Testis (tissue), 2 donors: ENCODE measurements at regions not wholly inside any gene's neighbourhood (a gene's known extent, or its start where the extent isn't known, plus 50 kb on each side); places are given as distances from the start of the nearest gene placed in this dataset.

Source experiments
- DNase-seq: peaks from one replicate; pipeline ENCODE4 v3.0.0-alpha.2; 2019
- H3K27ac ChIP-seq, 2 donors: fragments of 200-600 bp; sonication (generic); one replicate each; pipeline ENCODE4 v1.5.1; 2019
- H3K27me3 ChIP-seq: fragments of 200-600 bp; sonication (generic); one replicate; pipeline ENCODE4 v1.5.1; 2019
- H3K36me3 ChIP-seq: fragments of 200-600 bp; sonication (generic); one replicate; pipeline ENCODE4 v1.5.1; 2017; ENCODE audit warnings: low read depth; ENCODE audit errors: missing control alignments
- H3K4me1 ChIP-seq: fragments of 200-600 bp; sonication (generic); one replicate; pipeline ENCODE4 v1.5.1; 2019
- H3K4me3 ChIP-seq, 2 donors: fragments of 200-600 bp; sonication (generic); one replicate each; pipeline ENCODE4 v1.5.1; 2017 to 2019
- H3K9me3 ChIP-seq: fragments of 200-600 bp; sonication (generic); one replicate; pipeline ENCODE4 v1.5.1; 2017
- CTCF ChIP-seq, 3 experiments: fragments of 450-650 bp in 2 of 3; fragments of 200-600 bp in 1 of 3; sonication (generic) in 1 of 3; IDR thresholded peaks; one replicate each; pipeline ENCODE4 v1.5.1; 2016 to 2019; ENCODE audit warnings: antibody characterized with exemption in 3 of 3, mild to moderate bottlenecking in 2 of 3, moderate library complexity in 1 of 3
- POLR2A ChIP-seq: fragments of 450-650 bp; IDR thresholded peaks from one replicate; pipeline ENCODE4 v1.6.1; 2017; ENCODE audit warnings: antibody characterized with exemption, mild to moderate bottlenecking, moderate library complexity
- WGBS, 2 donors: methylation state at CpG; one replicate each; pipeline ENCODE4 v1.1.5; 2018; 5-methylcytosine and 5-hydroxymethylcytosine counted together
- intact Hi-C: fragments of 100-400 bp; cut with DNase I; formaldehyde crosslinking; loops from one replicate; pipeline ENCODE4 v1.15.1; 2023; ENCODE audit warnings: low total_unique reads

GRCh38 chr4:162878096-162878495 lies 288.6 kb downstream of the NAF1 start:
- DNase-seq: no peak
- Histone ChIP-seq H3K4me1 (no peaks in the 10 kb centered on the region), H3K27me3 (no peaks in the 10 kb centered on the region), H3K27ac (no peak overlapping the region), H3K9me3 (no peaks in the 10 kb centered on the region), H3K4me3 (no peak overlapping the region), H3K36me3 (no peaks in the 10 kb centered on the region)
- intact Hi-C loops: no loop called here
- 70 to 90% methylated on average over 1 of the region's 1 CpG for WGBS, 2 donors
- TF ChIP-seq CTCF (IDR thresholded peaks at IDR 0.05) (no peak), POLR2A (no peak)

GRCh38 chr4:162874748-162875147 lies 291.9 kb downstream of the NAF1 start:
- Histone ChIP-seq H3K27me3 (no peaks in the 10 kb centered on the region), H3K4me1 (no peaks in the 10 kb centered on the region), H3K4me3 (no peak overlapping the region), H3K27ac (no peak overlapping the region), H3K9me3 (no peaks in the 10 kb centered on the region), H3K36me3 (no peaks in the 10 kb centered on the region)
- no peak for TF ChIP-seq POLR2A
- no peak for TF ChIP-seq CTCF (IDR thresholded peaks at IDR 0.05)
- no peak for DNase-seq
- intact Hi-C loops: no loop called here
- 77 to 84% methylated on average over 2 of the region's 2 CpGs for WGBS, 2 donors

DNA sequence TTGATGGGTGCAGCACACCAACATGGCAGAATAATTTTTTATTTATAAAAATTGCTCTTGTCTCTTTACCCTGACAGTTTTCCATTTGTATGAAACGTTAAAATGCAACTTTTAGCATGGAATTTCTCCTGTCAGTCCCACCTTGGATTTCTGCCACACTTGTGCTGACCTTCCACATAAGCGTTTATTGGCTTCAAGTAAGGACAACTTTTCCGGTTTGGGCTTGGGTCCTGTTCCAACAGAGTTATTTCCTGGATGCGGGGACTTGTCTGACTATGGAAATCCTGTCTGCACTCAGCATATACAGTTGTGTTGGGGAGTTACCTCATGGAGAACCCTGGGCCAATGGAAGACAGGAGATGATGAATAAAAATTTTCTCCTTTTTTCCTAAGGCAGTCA lies 294.7 kb downstream of the NAF1 start:
- 63 to 81% methylated on average over 4 of the region's 4 CpGs for WGBS, 2 donors
- intact Hi-C loops: no loop called here
- Histone ChIP-seq H3K4me3 (no peak overlapping the region), H3K9me3 (no peaks in the 10 kb centered on the region), H3K36me3 (no peaks in the 10 kb centered on the region), H3K4me1 (no peaks in the 10 kb centered on the region), H3K27ac (no peak overlapping the region), H3K27me3 (no peaks in the 10 kb centered on the region)
- no peak for DNase-seq
- no peak for TF ChIP-seq POLR2A
- no peak for TF ChIP-seq CTCF (IDR thresholded peaks at IDR 0.05)

GRCh38 chr4:162869157-162869556 lies 297.5 kb downstream of the NAF1 start:
- H3K27ac ChIP-seq: no peak overlapping the region
- intact Hi-C loops: no loop called here
- no peak overlapping the region for H3K4me3 ChIP-seq
- H3K9me3 ChIP-seq: no peaks in the 10 kb centered on the region
- no peaks in the 10 kb centered on the region for H3K36me3 ChIP-seq
- H3K4me1 ChIP-seq: no peaks in the 10 kb centered on the region
- no peaks in the 10 kb centered on the region for H3K27me3 ChIP-seq
- TF ChIP-seq POLR2A (no peak), CTCF (IDR thresholded peaks at IDR 0.05) (no peak)
- DNase-seq: no peak

DNA sequence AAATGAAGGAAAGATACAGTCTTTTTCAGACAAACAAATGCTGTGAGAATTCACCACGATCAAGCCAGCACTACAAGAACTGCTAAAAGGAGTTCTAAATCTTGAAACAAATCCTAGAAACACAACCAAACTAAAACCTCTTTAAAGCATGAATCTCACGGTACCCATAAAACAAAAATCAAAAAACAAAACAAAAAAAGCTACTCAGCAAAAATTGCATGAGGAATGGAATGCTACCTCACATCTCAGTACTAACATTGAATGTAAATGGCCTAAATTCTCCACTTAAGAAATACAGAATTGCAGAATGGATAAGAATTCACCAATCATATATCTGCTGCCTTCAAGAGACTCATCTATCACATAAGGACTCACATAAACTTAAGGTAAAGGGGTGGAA lies 300.1 kb downstream of the NAF1 start:
- DNase-seq: no peak
- no peaks in the 10 kb centered on the region for H3K4me1 ChIP-seq
- no peaks in the 10 kb centered on the region for H3K9me3 ChIP-seq
- TF ChIP-seq POLR2A (no peak), CTCF (IDR thresholded peaks at IDR 0.05) (no peak)
- no peaks in the 10 kb centered on the region for H3K27me3 ChIP-seq
- intact Hi-C loops: no loop called here
- no peak overlapping the region for H3K4me3 ChIP-seq
- H3K27ac ChIP-seq: no peak overlapping the region
- no peaks in the 10 kb centered on the region for H3K36me3 ChIP-seq
- whole genome bisulfite sequencing, 2 donors: 86 to 90% methylated on average over 2 of the region's 2 CpGs
